ENCODE measurements at regions not wholly inside any gene's neighbourhood (a gene's known extent, or its start where the extent isn't known, plus 50 kb on each side); places are given as distances from the start of the nearest gene placed in this dataset.
"Not testable (repeated sequence)": the region's sequence is repeated elsewhere in the genome, so short reads cannot be mapped to it uniquely, and the experiment has no call there.

DNA sequence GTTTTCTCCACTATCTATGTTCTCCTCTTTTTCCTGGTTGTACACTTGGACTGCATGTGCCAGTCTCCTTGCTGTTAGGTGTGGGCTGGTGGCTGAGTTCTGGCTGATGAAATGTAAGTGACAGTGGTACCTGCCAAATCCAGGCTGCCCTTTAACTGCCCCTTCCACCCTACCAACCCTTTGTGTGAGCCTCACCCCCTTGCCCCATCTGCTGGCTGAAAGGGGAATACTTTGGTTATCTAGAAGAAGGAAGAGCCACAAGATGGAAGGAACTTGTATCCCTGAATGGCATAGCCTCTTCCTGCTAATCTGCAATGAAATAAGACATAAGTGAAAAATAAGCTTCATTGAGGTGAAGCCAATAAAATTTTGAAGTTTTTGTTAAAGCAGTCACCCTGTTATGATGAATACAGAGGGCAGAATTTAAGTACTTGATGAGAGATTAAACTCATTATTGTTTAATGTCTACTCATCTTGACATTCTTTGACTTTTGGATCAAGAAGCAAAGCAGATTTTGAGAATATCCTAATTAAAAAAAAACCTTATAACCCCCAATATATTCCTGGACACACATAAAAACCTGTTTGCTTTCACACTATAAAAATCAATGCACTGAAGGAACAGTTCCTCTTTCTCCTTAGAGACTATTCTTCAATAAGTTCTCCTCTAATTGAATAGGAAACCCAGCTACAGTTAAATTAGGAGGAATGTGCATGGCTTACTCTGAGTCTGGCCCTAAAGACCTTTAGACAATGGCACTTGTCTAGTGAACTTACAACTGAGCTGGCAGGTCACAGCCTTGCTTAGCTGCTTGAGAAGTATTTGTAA is 262.6 kb upstream of the BTG1 start:
- Mint-ChIP-seq H3K27ac (peak overlapping the region in 7 of 8 donors; percentile 27 to 84 (median 77)), H3K36me3 (peaks cover 0 to 2% (median 0%) of the 10 kb centered on the region in 3 donors), H3K4me1 (peaks cover 40 to 56% (median 54%) of the 10 kb centered on the region in 3 donors), H3K9me3 (no peaks in the 10 kb centered on the region), H3K27me3 (no peaks in the 10 kb centered on the region), H3K4me3 (peak overlapping the region in 5 of 7 donors; percentile 6 to 57 (median 27))
- ChIA-PET CTCF (interaction anchor here (0.7 to 2.6 kb wide), 10 partner anchors 9 to 1026 kb away, joined by 3 to 21 read pairs (median 4); partner anchors contain the start of gene BTG1), POLR2A (interaction anchor here (1.1 to 2.9 kb wide), 3 partner anchors 9 to 265 kb away, joined by 3 to 11 read pairs (median 10); partner anchors contain the start of gene BTG1)
- peak in 3 of 5 donors; percentile 29 to 59 (median 41) for DNase-seq
- no peaks in the 10 kb centered on the region for H3K27me3 ChIP-seq (ENCODE audit: insufficient read depth, low read length, poor library complexity, severe bottlenecking)
- no peaks in the 10 kb centered on the region for H3K36me3 ChIP-seq (ENCODE audit: insufficient read depth, low read length)
- no peaks in the 10 kb centered on the region for H3K9me3 ChIP-seq (ENCODE audit: low read length)
- H3K4me3 ChIP-seq (ENCODE audit: low read length): no peak overlapping the region
- peaks cover 31% of the 10 kb centered on the region for H3K4me1 ChIP-seq (ENCODE audit: insufficient read depth, low read length)
- no peak overlapping the region for H3K27ac ChIP-seq (ENCODE audit: low read depth, low read length)

DNA sequence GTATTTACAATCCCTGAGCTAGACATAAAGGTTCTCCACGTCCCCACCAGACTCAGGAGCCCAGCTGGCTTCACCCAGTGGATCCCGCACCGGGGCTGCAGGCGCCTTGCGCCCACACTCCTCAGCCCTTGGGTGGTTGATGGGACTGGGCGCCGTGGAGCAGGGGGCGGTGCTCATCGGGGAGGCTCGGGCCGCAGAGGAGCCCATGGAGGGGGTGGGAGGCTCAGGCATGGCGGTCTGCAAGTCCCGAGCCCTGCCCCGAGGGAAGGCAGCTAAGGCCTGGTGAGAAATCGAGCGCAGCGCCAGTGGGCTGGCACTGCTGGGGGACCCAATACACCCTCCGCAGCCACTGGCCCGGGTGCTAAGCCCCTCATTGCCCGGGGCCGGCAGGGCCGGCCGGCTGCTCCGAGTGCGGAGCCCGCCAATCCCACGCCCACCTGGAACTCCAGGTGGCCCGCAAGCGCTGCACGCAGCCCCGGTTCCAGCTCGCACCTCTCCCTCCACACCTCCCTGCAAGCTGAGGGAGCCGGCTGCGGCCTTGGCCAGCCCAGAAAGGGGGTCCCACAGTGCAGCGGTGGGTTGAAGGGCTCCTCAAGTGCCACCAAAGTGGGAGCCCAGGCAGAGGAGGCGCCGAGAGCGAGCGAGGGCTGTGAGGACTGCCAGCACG is 260.9 kb upstream of the BTG1 start:
- Mint-ChIP-seq H3K4me1 (peaks cover 53 to 73% (median 71%) of the 10 kb centered on the region in 3 donors), H3K27ac (peak overlapping the region in 7 of 8 donors; percentile 88 to 99 (median 97)), H3K4me3 (peak overlapping the region in 2 of 7 donors; percentile 85 to 94)
- H3K27ac ChIP-seq (ENCODE audit: low read depth, low read length); H3K4me3 ChIP-seq (ENCODE audit: low read length); DNase-seq; H3K9me3 Mint-ChIP-seq; H3K36me3 ChIP-seq (ENCODE audit: insufficient read depth, low read length); H3K36me3 Mint-ChIP-seq; H3K9me3 ChIP-seq (ENCODE audit: low read length); H3K27me3 Mint-ChIP-seq; H3K27me3 ChIP-seq (ENCODE audit: insufficient read depth, low read length, poor library complexity, severe bottlenecking): not testable (repeated sequence)
- H3K4me1 ChIP-seq (ENCODE audit: insufficient read depth, low read length): peaks cover 48% of the 10 kb centered on the region
- ChIA-PET POLR2A (interaction anchor here (0.6 to 4.9 kb wide), 3 partner anchors 98 to 263 kb away, joined by 4 to 45 read pairs (median 10); partner anchors contain the start of gene BTG1), CTCF (interaction anchor here (1.2 to 2.6 kb wide), 3 partner anchors 15 to 595 kb away, joined by 3 to 21 read pairs (median 4); partner anchors contain the start of gene BTG1)

DNA sequence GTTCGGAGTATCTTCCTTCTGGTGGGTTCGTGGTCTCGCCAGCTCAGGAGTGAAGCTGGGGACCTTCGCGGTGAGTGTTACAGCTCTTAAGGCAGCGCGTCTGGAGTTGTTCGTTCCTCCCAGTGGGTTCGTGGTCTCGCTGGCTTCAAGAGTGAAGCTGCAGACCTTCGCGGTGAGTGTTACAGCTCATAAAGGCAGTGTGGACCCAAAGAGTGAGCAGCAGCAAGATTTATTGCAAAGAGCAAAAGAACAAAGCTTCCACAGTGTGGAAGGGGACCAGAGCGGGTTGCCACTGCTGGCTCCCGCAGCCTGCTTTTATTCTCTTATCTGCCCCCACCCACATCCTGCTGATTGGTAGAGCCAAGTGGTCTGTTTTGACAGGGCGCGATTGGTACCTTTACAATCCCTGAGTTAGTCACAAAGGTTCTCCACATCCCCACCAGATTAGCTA is 260.2 kb upstream of the BTG1 start:
- not testable (repeated sequence) for H3K9me3 ChIP-seq (ENCODE audit: low read length); H3K36me3 Mint-ChIP-seq; H3K36me3 ChIP-seq (ENCODE audit: insufficient read depth, low read length); H3K4me3 ChIP-seq (ENCODE audit: low read length); H3K27me3 ChIP-seq (ENCODE audit: insufficient read depth, low read length, poor library complexity, severe bottlenecking); H3K9me3 Mint-ChIP-seq; H3K27me3 Mint-ChIP-seq
- Histone ChIP-seq H3K27ac (ENCODE audit: low read depth, low read length) (peak overlapping the region; percentile 41), H3K4me1 (ENCODE audit: insufficient read depth, low read length) (peaks cover 56% of the 10 kb centered on the region)
- CTCF ChIA-PET: interaction anchor here (1.4 kb wide), 1 partner anchor 595 kb away, joined by 4 read pairs; no protein-coding TSS in a partner anchor
- H3K4me3 Mint-ChIP-seq: peak overlapping the region; percentile 76 to 94 (median 89)
- peaks cover 60 to 80% (median 78%) of the 10 kb centered on the region in 3 donors for H3K4me1 Mint-ChIP-seq
- peak in 3 of 5 donors; percentile 42 to 64 (median 61) for DNase-seq
- POLR2A ChIA-PET: interaction anchor here (4.9 kb wide), 1 partner anchor 260 kb away, joined by 45 read pairs; the partner anchor contains the start of gene BTG1
- peak overlapping the region; percentile 88 to 99 (median 95) for H3K27ac Mint-ChIP-seq

DNA sequence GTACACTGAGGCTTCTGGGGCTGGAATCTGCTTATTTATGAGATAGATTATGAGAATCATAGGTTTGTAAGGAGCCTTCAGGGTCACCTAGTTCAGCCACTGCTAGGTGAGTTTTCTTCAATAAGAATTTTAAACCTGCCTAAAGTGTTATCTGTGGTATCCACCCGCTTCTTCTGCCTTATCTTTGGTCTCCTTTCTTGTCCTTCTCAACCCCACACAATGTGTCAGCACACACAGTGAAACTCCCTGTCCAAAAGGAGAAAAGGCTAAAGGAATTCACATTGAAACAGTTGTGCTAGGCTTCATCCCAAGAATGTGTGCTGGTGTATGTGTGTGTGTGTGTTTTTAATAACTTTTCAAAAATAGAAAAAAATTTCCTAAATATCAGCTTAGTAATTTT is 259.3 kb upstream of the BTG1 start:
- Histone ChIP-seq H3K27ac (ENCODE audit: low read depth, low read length) (peak overlapping the region; percentile 41), H3K27me3 (ENCODE audit: insufficient read depth, low read length, poor library complexity, severe bottlenecking) (no peaks in the 10 kb centered on the region), H3K4me3 (ENCODE audit: low read length) (peak overlapping the region; percentile 36), H3K9me3 (ENCODE audit: low read length) (no peaks in the 10 kb centered on the region), H3K36me3 (ENCODE audit: insufficient read depth, low read length) (no peaks in the 10 kb centered on the region), H3K4me1 (ENCODE audit: insufficient read depth, low read length) (peaks cover 65% of the 10 kb centered on the region)
- Mint-ChIP-seq H3K4me1 (peaks cover 67 to 89% (median 87%) of the 10 kb centered on the region in 3 donors), H3K27me3 (no peaks in the 10 kb centered on the region), H3K9me3 (no peaks in the 10 kb centered on the region), H3K36me3 (peaks cover 0 to 2% (median 0%) of the 10 kb centered on the region in 3 donors), H3K4me3 (peak overlapping the region; percentile 5 to 94 (median 89)), H3K27ac (peak overlapping the region; percentile 17 to 99 (median 97))
- CTCF ChIA-PET: interaction anchor here (0.6 to 2.3 kb wide), 2 partner anchors 165 to 259 kb away, joined by 3 to 8 read pairs; partner anchors contain the start of gene BTG1
- DNase-seq: no peak
- POLR2A ChIA-PET: interaction anchor here (4.9 kb wide), 1 partner anchor 260 kb away, joined by 45 read pairs; the partner anchor contains the start of gene BTG1

DNA sequence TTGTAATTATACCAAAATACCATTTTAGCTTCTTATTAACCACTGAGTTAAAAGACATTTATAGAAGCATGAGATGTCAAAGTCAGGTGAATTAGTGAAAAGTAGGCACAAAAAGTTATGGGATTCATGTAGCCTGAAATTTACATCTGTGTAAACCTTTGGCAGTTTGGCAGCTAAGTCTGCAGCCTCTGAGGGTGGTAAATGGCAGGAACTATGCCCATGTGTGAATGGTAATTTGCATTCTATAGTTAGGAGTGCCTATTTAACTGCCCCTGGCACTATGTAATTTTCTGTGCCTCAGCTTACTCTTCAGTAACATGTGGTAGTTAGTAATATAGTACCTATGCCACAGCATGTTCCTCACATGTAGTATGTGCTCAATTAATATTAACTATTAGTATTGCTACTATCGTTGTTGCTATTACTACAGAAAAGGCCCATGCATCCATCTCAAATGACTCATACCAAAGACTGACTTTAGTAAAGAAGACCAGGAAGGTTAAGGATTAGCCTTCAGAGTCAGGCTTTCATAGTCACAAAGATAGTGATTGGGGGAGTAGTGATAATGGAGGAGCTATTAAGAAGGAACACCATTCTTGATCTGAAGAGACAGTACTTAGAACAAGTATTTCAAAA is 258.7 kb upstream of the BTG1 start:
- Mint-ChIP-seq H3K4me1 (peaks cover 73 to 91% (median 89%) of the 10 kb centered on the region in 3 donors), H3K9me3 (no peaks in the 10 kb centered on the region), H3K27ac (peak overlapping the region; percentile 80 to 99 (median 97)), H3K27me3 (no peaks in the 10 kb centered on the region), H3K4me3 (peak overlapping the region; percentile 27 to 94 (median 62)), H3K36me3 (peaks cover 0 to 2% (median 0%) of the 10 kb centered on the region in 3 donors)
- ChIA-PET POLR2A (interaction anchor here (0.7 to 4.9 kb wide), 3 partner anchors 41 to 259 kb away, joined by 3 to 45 read pairs (median 4); partner anchors contain the start of gene BTG1), CTCF (interaction anchor here (0.6 to 2.7 kb wide), 4 partner anchors 41 to 259 kb away, joined by 3 to 23 read pairs (median 6); partner anchors contain the start of gene BTG1)
- Histone ChIP-seq H3K9me3 (ENCODE audit: low read length) (no peaks in the 10 kb centered on the region), H3K4me1 (ENCODE audit: insufficient read depth, low read length) (peaks cover 70% of the 10 kb centered on the region), H3K4me3 (ENCODE audit: low read length) (peak overlapping the region; percentile 36), H3K27me3 (ENCODE audit: insufficient read depth, low read length, poor library complexity, severe bottlenecking) (no peaks in the 10 kb centered on the region), H3K36me3 (ENCODE audit: insufficient read depth, low read length) (no peaks in the 10 kb centered on the region), H3K27ac (ENCODE audit: low read depth, low read length) (peak overlapping the region; percentile 41)
- no peak for DNase-seq

DNA sequence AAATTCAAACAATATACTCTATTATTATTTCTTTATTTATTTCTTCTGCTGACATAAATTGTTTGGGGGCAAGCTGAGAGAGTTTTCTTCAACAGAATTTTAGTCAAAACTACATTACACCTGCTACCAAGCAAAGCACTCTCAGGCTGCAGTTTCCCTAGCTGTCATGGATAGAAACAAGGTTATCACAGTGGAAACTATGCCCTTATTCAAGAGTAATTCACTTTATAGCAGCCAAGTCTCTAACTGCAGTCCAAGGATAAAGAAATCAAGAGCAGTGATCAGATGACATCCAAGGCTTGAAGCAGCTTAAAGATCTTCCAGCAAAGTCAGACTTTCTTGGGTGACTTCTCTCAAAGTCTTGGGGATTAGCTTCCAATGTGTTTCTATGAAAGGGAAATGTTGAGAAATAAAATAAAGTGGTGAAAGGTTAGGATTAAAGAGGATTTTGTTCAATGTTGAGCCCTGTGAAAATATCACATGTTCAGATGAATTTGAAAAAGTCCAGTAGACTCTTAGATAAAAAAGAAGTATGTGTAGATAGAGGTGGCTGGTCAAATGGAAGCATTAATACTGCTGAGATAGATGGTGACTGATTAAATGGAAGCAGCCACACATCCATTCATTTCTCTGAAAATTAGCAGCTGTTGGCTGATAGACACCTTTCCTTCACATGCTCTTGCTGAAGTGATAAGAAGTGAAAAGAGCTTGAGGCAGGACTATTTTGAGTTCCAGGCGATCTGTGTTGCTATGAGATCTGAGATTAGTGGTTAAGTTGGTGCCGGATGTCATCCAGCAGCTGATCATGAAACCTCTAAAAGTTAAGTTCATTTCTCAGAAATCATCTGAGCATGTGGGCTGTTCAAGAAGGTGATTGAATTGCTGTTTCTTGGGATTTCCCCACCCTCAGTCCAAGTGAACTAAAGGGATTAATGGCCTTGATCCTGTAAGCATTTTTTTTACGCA is 257.8 kb upstream of the BTG1 start:
- Mint-ChIP-seq H3K4me3 (peak overlapping the region; percentile 27 to 62 (median 49)), H3K27ac (peak overlapping the region; percentile 80 to 99 (median 96)), H3K36me3 (peaks cover 0 to 2% (median 0%) of the 10 kb centered on the region in 3 donors), H3K9me3 (no peaks in the 10 kb centered on the region), H3K4me1 (peaks cover 78 to 93% (median 91%) of the 10 kb centered on the region in 3 donors), H3K27me3 (no peaks in the 10 kb centered on the region)
- peak; percentile 17 to 83 (median 70) for DNase-seq
- Histone ChIP-seq H3K9me3 (ENCODE audit: low read length) (no peaks in the 10 kb centered on the region), H3K36me3 (ENCODE audit: insufficient read depth, low read length) (no peaks in the 10 kb centered on the region), H3K27ac (ENCODE audit: low read depth, low read length) (peak overlapping the region; percentile 41), H3K4me1 (ENCODE audit: insufficient read depth, low read length) (peaks cover 78% of the 10 kb centered on the region), H3K4me3 (ENCODE audit: low read length) (peak overlapping the region; percentile 36), H3K27me3 (ENCODE audit: insufficient read depth, low read length, poor library complexity, severe bottlenecking) (no peaks in the 10 kb centered on the region)
- POLR2A ChIA-PET: interaction anchor here (0.6 to 4.9 kb wide), 5 partner anchors 40 to 262 kb away, joined by 3 to 45 read pairs (median 4); partner anchors contain the start of gene BTG1
- CTCF ChIA-PET: interaction anchor here (1.1 to 2.7 kb wide), 4 partner anchors 40 to 267 kb away, joined by 3 to 23 read pairs (median 6); partner anchors contain the start of gene BTG1

Data from CD8-positive, alpha-beta memory T cell (primary cell).